Coronary artery (tissue), 2 donors: ENCODE measurements at regions not wholly inside any gene's neighbourhood (a gene's known extent, or its start where the extent isn't known, plus 50 kb on each side); places are given as distances from the start of the nearest gene placed in this dataset.
A peak's percentile ranks its signal among the peaks of the same experiment; 100 is the strongest.
"Not testable (repeated sequence)": the region's sequence is repeated elsewhere in the genome, so short reads cannot be mapped to it uniquely, and the experiment has no call there.

Experiments
- DNase-seq: peaks from one replicate; pipeline ENCODE4 v3.0.0-alpha.2; 2017; ENCODE audit warnings: low spot score
- H3K27ac ChIP-seq, 2 donors: fragments of 200-600 bp; sonication (generic); one replicate each; pipeline ENCODE4 v1.5.1; 2016 to 2019
- H3K4me3 ChIP-seq: fragments of 200-600 bp; sonication (generic); 2 replicates; pipeline ENCODE4 v1.5.1; 2016; ENCODE audit warnings: mild to moderate bottlenecking, moderate library complexity
- TF ChIP-seq, protein P1 (sequence below): fragments of 200-600 bp; sonication (generic); IDR thresholded peaks from one replicate; pipeline ENCODE4 v1.5.1; 2019; ENCODE audit warnings: antibody characterized with exemption

DNA sequence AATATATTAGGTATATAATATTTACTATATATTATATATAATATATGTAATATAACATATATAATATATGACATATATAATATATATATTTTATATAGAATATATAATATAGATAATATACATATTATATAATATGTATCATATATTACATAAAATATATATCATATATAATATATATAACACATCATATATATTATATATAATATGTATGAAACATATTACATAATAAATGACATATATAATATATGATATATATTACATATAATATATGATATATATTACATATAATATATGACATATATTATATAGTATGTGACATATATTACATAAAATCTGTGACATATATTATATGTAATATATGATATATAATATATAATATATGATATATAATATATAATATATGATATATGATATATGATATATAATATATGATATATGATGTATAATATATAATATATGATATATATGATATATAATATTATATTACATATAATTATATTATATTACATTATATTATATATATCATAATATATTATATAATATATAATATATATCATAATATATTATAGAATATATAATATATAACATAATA, 119.5 kb upstream of the RIMBP3 start:
- H3K27ac ChIP-seq: no peak overlapping the region
- no peak overlapping the region for H3K4me3 ChIP-seq
- no peak for DNase-seq
- TF ChIP-seq, protein P1, sequence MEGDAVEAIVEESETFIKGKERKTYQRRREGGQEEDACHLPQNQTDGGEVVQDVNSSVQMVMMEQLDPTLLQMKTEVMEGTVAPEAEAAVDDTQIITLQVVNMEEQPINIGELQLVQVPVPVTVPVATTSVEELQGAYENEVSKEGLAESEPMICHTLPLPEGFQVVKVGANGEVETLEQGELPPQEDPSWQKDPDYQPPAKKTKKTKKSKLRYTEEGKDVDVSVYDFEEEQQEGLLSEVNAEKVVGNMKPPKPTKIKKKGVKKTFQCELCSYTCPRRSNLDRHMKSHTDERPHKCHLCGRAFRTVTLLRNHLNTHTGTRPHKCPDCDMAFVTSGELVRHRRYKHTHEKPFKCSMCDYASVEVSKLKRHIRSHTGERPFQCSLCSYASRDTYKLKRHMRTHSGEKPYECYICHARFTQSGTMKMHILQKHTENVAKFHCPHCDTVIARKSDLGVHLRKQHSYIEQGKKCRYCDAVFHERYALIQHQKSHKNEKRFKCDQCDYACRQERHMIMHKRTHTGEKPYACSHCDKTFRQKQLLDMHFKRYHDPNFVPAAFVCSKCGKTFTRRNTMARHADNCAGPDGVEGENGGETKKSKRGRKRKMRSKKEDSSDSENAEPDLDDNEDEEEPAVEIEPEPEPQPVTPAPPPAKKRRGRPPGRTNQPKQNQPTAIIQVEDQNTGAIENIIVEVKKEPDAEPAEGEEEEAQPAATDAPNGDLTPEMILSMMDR: no peak

DNA sequence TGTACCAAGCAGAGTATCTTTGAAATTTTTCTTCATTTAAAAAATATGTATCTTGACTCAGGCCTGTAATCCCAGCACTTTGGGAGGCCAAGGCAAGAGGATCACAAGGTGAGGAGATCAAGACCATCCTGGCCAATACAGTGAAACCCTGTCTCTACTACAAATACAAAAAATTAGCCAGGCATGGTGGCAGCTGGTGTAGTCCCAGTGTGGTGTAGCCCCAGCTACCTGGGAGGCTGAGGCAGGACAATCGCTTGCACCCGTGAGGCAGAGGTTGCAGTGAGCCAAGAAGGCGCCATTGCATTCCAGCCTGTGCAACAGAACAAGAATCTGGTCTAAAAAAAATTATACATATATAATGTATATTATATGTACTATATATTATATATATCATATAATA, 118.7 kb upstream of the RIMBP3 start:
- DNase-seq: peak; percentile 69
- H3K27ac ChIP-seq: not testable (repeated sequence)

More for the DNA sequence above, 118.7 kb upstream of the RIMBP3 start:
- H3K4me3 ChIP-seq: not testable (repeated sequence)
